AG04449 (cell line): ENCODE measurements at regions not wholly inside any gene's neighbourhood (a gene's known extent, or its start where the extent isn't known, plus 50 kb on each side); places are given as distances from the start of the nearest gene placed in this dataset.

ENCODE experiments used
- CTCF ChIA-PET: fragments of 350-600 bp; formaldehyde crosslinking; extraction: SDS; loops from one replicate; lab custom pipeline; 2021; ENCODE audit warnings: antibody characterized with exemption; lab: Yijun Ruan, JAX
- POLR2A ChIA-PET: fragments of 400-600, 350-600 bp; formaldehyde crosslinking; extraction: SDS; loops from one replicate; lab custom pipeline; 2020; ENCODE audit warnings: antibody characterized with exemption, inconsistent platforms; lab: Yijun Ruan, JAX
- DNase-seq: peaks from one replicate; pipeline ENCODE4 v3.0.0-alpha.2; 2010; ENCODE audit warnings: low read depth, low spot score
- H3K4me3 ChIP-seq: 2 replicates; pipeline ENCODE4 v1.5.1; 2011; ENCODE audit warnings: low read depth, mild to moderate bottlenecking, control low read depth, low read length
- CTCF ChIP-seq: IDR thresholded peaks from one replicate; pipeline ENCODE4 v1.5.1; 2011; ENCODE audit warnings: mild to moderate bottlenecking, moderate library complexity, low read length, control low read depth, inconsistent platforms; ENCODE audit not compliant: insufficient read depth; ENCODE audit errors: missing control alignments

GRCh38 chr7:159227433-159227832 is 82.8 kb upstream of the VIPR2 start:
- CTCF ChIA-PET = no interaction called here
- TF ChIP-seq CTCF = no peak
- no peak for DNase-seq
- H3K4me3 ChIP-seq = no peak overlapping the region
- POLR2A ChIA-PET = no interaction called here

- no peak overlapping the region for H3K4me3 ChIP-seq
- POLR2A ChIA-PET = no interaction called here
- TF ChIP-seq CTCF = no peak
- DNase-seq = no peak
- CTCF ChIA-PET = no interaction called here
Observed at GRCh38 chr7:159226011-159226702, 81.5 kb upstream of the VIPR2 start.

GRCh38 chr7:159218607-159219006 is 73.9 kb upstream of the VIPR2 start:
- TF ChIP-seq CTCF = no peak
- no peak overlapping the region for H3K4me3 ChIP-seq
- no peak for DNase-seq
- POLR2A ChIA-PET = no interaction called here
- CTCF ChIA-PET = no interaction called here

GRCh38 chr7:159218170-159218569 is 73.5 kb upstream of the VIPR2 start:
- CTCF ChIA-PET = no interaction called here
- DNase-seq = no peak
- no peak overlapping the region for H3K4me3 ChIP-seq
- POLR2A ChIA-PET = no interaction called here
- no peak for TF ChIP-seq CTCF

GRCh38 chr7:159215076-159215475 is 70.4 kb upstream of the VIPR2 start:
- ChIA-PET POLR2A (no interaction called here), CTCF (no interaction called here)
- no peak overlapping the region for H3K4me3 ChIP-seq
- TF ChIP-seq CTCF = no peak
- no peak for DNase-seq

GRCh38 chr7:159213253-159213652 is 68.6 kb upstream of the VIPR2 start:
- ChIA-PET CTCF (no interaction called here), POLR2A (no interaction called here)
- H3K4me3 ChIP-seq = no peak overlapping the region
- no peak for DNase-seq
- no peak for TF ChIP-seq CTCF
